Choroid plexus epithelial cell (primary cell): ENCODE measurements at regions not wholly inside any gene's neighbourhood (a gene's known extent, or its start where the extent isn't known, plus 50 kb on each side); places are given as distances from the start of the nearest gene placed in this dataset.
A peak's percentile ranks its signal among the peaks of the same experiment; 100 is the strongest.

Source experiments
- DNase-seq: peaks from one replicate; pipeline ENCODE4 v3.0.0-alpha.2; 2010; ENCODE audit warnings: low read depth
- H3K4me3 ChIP-seq: 2 replicates; pipeline ENCODE4 v1.5.1; 2011; ENCODE audit warnings: low read depth, mild to moderate bottlenecking, control low read depth, low read length, moderate library complexity
- TF ChIP-seq, protein P1 (sequence below): conservative IDR thresholded peaks from 2 replicates; pipeline ENCODE4 v1.5.1; 2011; ENCODE audit warnings: low read depth, mild to moderate bottlenecking, control low read depth, inconsistent platforms, low read length, moderate library complexity

GRCh38 chr5:27962198-27962597 is 923.8 kb upstream of the CDH9 start:
- H3K4me3 ChIP-seq: no peak overlapping the region
- TF ChIP-seq, protein P1, sequence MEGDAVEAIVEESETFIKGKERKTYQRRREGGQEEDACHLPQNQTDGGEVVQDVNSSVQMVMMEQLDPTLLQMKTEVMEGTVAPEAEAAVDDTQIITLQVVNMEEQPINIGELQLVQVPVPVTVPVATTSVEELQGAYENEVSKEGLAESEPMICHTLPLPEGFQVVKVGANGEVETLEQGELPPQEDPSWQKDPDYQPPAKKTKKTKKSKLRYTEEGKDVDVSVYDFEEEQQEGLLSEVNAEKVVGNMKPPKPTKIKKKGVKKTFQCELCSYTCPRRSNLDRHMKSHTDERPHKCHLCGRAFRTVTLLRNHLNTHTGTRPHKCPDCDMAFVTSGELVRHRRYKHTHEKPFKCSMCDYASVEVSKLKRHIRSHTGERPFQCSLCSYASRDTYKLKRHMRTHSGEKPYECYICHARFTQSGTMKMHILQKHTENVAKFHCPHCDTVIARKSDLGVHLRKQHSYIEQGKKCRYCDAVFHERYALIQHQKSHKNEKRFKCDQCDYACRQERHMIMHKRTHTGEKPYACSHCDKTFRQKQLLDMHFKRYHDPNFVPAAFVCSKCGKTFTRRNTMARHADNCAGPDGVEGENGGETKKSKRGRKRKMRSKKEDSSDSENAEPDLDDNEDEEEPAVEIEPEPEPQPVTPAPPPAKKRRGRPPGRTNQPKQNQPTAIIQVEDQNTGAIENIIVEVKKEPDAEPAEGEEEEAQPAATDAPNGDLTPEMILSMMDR: no peak
- peak; percentile 50 for DNase-seq

DNA sequence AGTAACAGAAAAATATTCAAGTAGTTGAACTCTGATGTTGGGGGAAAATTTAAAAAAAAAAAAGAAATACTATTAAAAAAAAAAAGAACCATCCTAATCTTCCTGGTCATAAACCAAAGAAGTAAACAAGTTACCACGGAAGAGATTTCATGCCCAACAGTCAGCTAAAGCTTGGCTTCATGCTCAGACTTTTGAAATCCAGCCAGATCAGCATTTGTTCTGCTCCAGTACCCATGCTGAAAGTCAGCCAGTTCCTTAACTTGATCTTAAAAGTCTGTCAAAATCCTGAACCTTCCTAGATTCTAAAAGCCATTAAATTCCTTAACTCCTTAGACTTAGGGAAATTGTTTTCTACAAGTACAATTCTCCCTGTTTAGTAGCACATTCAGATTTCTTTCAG is 908.7 kb upstream of the CDH9 start:
- no peak overlapping the region for H3K4me3 ChIP-seq
- TF ChIP-seq, protein P1: no peak
- peak; percentile 9 for DNase-seq

DNA sequence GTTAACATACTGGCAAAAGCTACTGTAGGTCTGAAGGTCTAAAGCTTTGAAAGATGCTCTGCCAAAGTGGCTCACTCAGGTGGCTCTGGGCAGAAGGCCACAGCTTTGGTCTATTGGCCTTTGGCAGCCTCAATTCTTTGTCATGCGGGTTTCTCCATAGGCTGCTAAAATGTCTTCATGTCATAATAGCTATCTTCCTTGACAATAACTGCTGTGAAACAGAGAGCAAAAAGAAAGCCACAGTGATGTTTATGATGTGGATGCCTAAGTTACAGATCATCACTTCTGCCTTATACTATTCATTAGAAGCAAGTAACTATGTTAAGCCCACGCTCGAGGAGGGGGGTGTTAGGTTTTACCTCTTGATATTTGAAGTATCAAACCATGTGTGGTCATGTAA is 906.1 kb upstream of the CDH9 start:
- TF ChIP-seq, protein P1: no peak
- H3K4me3 ChIP-seq: no peak overlapping the region
- DNase-seq: peak; percentile 47

DNA sequence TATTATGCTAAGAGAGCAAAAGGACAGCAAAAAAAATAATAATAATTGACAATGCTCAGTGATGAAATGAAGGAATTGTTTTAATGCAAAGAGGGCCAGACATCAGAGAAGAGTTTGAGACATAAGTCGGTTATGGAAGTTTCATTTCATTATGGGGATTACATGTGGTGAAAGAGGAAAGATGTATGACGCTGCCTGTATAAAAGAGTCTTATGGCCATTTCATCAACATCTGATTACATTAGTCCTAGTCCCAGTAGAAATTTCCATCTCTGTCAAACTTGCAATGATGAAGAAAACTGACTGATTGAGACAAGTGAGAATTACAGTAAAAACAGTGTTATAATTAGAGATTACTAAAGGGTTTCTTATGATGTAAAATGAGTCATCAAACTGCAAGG is 900.6 kb upstream of the CDH9 start:
- no peak for DNase-seq
- no peak overlapping the region for H3K4me3 ChIP-seq
- TF ChIP-seq, protein P1: no peak

DNA sequence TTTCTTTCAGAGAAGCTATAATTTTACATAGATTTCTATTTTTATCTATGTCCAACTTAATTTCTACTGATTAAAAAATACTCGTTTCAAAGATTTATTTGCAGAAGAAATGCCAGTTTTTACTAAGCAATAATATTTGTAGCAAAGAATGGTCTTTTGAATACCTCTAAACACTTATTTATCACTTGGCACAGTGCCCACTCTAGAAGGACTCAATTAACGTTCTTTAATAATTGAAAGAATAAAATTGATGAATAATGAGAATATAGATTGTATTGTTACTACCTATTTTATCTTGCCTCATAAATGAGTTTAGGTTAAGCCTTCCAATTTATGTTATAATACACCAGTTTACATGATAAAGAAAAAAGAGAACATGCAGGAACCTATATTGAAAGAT is 889.7 kb upstream of the CDH9 start:
- TF ChIP-seq, protein P1: no peak
- no peak overlapping the region for H3K4me3 ChIP-seq
- DNase-seq: no peak

DNA sequence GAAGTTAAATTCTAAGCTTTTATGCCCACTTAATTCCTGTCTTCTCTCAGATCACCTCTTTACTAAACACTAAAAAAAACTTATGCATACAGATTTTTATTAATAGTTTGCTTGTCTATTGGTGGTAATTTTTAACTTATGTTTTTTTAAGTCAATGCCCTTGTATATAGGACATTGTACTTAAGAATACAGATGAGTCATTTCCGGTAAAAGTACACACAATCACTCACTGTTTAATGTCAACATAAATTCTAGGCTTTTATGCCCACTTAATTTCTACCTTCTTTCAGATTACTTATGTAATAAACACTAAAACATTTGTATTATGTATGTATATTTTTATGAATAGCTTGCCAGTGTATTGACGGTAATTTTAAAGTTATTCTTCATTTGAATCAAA is 872.8 kb upstream of the CDH9 start:
- no peak overlapping the region for H3K4me3 ChIP-seq
- TF ChIP-seq, protein P1: no peak
- DNase-seq: peak; percentile 40

DNA sequence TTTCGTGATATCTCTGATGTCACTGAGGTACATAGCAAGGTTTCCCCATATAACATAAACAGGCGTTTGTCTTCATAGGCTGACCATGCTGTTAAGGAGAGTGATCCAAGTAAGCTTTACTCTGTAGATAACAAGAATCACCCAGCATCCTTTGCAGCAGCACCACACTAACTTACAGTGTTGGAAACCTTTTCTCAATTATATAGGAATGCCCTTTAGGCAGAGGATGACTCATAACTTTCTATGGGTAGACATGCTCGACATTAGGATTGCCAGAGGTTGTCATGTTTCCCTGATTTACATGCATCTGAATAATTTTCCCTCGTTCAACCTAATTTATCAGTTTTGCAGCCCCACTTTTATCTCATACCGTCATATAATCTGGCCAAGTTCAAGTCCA is 870.0 kb upstream of the CDH9 start:
- no peak for DNase-seq
- no peak overlapping the region for H3K4me3 ChIP-seq
- TF ChIP-seq, protein P1: no peak
